ENCODE measurements at regions not wholly inside any gene's neighbourhood (a gene's known extent, or its start where the extent isn't known, plus 50 kb on each side); places are given as distances from the start of the nearest gene placed in this dataset.

GRCh38 chr18:50460716-50461115 lies 85.9 kb downstream of the SKA1 start:
- no peak for TF ChIP-seq CTCF (IDR thresholded peaks at IDR 0.05; ENCODE audit: unreplicated experiment)
- Mint-ChIP-seq H3K4me3 (ENCODE audit: low read depth, unreplicated experiment) (no peak overlapping the region), H3K36me3 (ENCODE audit: insufficient read depth, unreplicated experiment) (no peaks in the 10 kb centered on the region), H3K9me3 (ENCODE audit: low read depth, unreplicated experiment) (no peaks in the 10 kb centered on the region), H3K4me1 (ENCODE audit: low read depth, unreplicated experiment) (no peaks in the 10 kb centered on the region), H3K27ac (ENCODE audit: unreplicated experiment) (no peak overlapping the region), H3K27me3 (ENCODE audit: unreplicated experiment) (peaks cover 53% of the 10 kb centered on the region)
- CTCF ChIA-PET, result no interaction called here
- intact Hi-C loops (cut with micrococcal nuclease; ENCODE audit: unreplicated experiment), result no loop called here
- DNase-seq, result no peak
- BruUV-seq (replicated peaks), result no TSS peak

DNA sequence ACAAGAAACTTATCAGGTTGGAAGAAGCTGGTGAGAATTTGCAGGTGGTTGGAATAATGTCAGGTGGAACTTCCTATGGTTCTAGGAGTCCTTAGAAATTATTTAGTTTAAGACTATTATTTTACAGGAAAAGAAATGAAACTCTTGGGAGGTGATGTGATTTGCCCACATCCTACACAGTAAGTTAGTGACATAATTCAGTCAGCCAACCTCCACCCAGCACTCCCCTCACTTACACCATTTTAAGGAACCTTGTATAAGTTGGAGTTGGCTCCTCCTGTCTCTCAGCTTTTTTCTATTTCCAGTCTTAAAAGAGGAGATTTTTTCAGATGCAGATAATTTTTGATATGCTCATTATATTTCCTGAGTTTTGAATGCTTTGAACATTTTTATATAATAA lies 86.4 kb downstream of the SKA1 start:
- Mint-ChIP-seq H3K4me3 (ENCODE audit: low read depth, unreplicated experiment) (no peak overlapping the region), H3K36me3 (ENCODE audit: insufficient read depth, unreplicated experiment) (no peaks in the 10 kb centered on the region)
- no peak for TF ChIP-seq CTCF (IDR thresholded peaks at IDR 0.05; ENCODE audit: unreplicated experiment)

DNA sequence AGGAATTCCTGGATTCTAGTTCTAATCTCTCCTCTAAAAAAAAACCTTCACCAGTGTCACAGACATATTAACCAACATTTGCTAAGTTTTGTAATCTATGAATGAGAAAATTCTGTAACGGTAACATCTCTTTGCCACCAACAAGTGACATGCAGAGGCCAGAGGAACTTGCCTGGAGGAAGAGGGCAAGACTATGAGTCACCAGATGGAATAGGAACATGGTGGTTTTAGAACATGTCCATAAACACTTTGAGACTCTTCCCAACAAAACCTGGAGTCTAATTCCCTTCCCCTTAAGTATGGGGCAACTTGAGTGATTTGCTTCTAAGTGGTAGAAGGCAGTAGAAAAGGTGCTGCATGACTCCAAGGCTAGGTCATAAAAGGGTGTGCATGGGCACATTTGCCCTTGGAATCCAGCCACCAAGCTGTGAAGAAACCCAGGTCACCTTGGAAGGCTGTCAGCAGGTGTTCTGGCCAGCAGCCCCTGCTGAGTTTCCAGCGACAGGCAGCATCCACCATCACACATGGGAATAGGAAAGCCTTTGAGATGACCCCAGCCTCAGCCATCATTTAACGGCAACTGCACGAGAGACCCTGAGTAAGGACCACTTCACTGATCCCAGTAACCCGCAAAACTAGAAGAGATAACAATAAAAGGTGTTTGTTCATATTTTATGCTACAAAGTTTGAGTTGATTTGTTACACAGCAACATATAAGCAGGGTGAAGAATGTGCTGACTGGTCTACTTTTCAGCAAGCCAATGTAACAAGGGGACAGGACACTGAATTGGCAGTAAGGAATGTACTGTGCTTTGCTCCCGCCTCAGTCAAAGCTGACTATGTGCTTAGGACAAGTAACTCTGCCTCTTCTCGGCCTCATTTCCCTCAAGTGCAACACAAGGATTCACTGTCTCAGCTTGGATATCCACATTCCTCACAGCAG lies 90.6 kb downstream of the SKA1 start:
- no peak overlapping the region for H3K27ac Mint-ChIP-seq (ENCODE audit: unreplicated experiment)
- intact Hi-C loops (cut with micrococcal nuclease; ENCODE audit: unreplicated experiment), result no loop called here
- no TSS peak for BruUV-seq (replicated peaks)
- H3K4me3 Mint-ChIP-seq (ENCODE audit: low read depth, unreplicated experiment), result no peak overlapping the region
- TF ChIP-seq CTCF (IDR thresholded peaks at IDR 0.05; ENCODE audit: unreplicated experiment), result no peak
- H3K27me3 Mint-ChIP-seq (ENCODE audit: unreplicated experiment), result peaks cover 58% of the 10 kb centered on the region
- peaks cover 4% of the 10 kb centered on the region for H3K9me3 Mint-ChIP-seq (ENCODE audit: low read depth, unreplicated experiment)
- CTCF ChIA-PET, result no interaction called here
- no peaks in the 10 kb centered on the region for H3K36me3 Mint-ChIP-seq (ENCODE audit: insufficient read depth, unreplicated experiment)
- no peaks in the 10 kb centered on the region for H3K4me1 Mint-ChIP-seq (ENCODE audit: low read depth, unreplicated experiment)
- DNase-seq, result no peak

More for the DNA sequence above, 86.4 kb downstream of the SKA1 start:
- no TSS peak for BruUV-seq (replicated peaks)
- Mint-ChIP-seq H3K27ac (ENCODE audit: unreplicated experiment) (no peak overlapping the region), H3K9me3 (ENCODE audit: low read depth, unreplicated experiment) (no peaks in the 10 kb centered on the region), H3K27me3 (ENCODE audit: unreplicated experiment) (peaks cover 53% of the 10 kb centered on the region), H3K4me1 (ENCODE audit: low read depth, unreplicated experiment) (no peaks in the 10 kb centered on the region)
- intact Hi-C loops (cut with micrococcal nuclease; ENCODE audit: unreplicated experiment), result no loop called here
- no peak for DNase-seq
- CTCF ChIA-PET, result no interaction called here

DNA sequence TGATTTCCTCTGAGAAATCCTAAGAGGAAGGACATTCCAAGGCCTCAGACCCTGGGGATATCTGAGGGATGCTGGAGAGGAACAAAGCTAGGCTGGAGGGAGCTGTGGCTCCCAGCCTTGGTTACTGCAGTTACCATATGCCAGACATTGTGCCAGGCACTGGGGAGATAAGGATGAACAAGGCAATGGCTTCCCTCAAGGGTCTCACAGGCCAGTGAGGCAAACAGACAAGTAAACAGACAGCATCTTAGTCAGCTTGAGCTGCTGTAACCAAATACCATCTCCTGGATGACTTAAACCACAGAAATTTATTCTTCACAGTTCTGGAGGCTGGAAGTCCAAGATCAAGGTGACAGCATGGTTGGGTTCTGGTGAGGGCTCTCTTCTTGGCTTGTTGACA lies 91.8 kb downstream of the SKA1 start:
- no peak for DNase-seq
- CTCF ChIA-PET, result no interaction called here
- peaks cover 4% of the 10 kb centered on the region for H3K9me3 Mint-ChIP-seq (ENCODE audit: low read depth, unreplicated experiment)
- no peak overlapping the region for H3K4me3 Mint-ChIP-seq (ENCODE audit: low read depth, unreplicated experiment)
- H3K27me3 Mint-ChIP-seq (ENCODE audit: unreplicated experiment), result peaks cover 69% of the 10 kb centered on the region
- no peak overlapping the region for H3K27ac Mint-ChIP-seq (ENCODE audit: unreplicated experiment)
- TF ChIP-seq CTCF (IDR thresholded peaks at IDR 0.05; ENCODE audit: unreplicated experiment), result no peak
- H3K4me1 Mint-ChIP-seq (ENCODE audit: low read depth, unreplicated experiment), result no peaks in the 10 kb centered on the region
- intact Hi-C loops (cut with micrococcal nuclease; ENCODE audit: unreplicated experiment), result no loop called here
- no peaks in the 10 kb centered on the region for H3K36me3 Mint-ChIP-seq (ENCODE audit: insufficient read depth, unreplicated experiment)
- BruUV-seq (replicated peaks), result no TSS peak

All from Calu3 (cell line).